Neutrophil (primary cell): ENCODE measurements at regions not wholly inside any gene's neighbourhood (a gene's known extent, or its start where the extent isn't known, plus 50 kb on each side); places are given as distances from the start of the nearest gene placed in this dataset.
"Not testable (repeated sequence)": the region's sequence is repeated elsewhere in the genome, so short reads cannot be mapped to it uniquely, and the experiment has no call there.

Experiments used
- H3K27ac ChIP-seq: fragments of 200-600 bp; sonication (generic); 2 replicates; pipeline ENCODE4 v1.5.1; 2016; ENCODE audit warnings: mild to moderate bottlenecking, moderate library complexity
- H3K27me3 ChIP-seq: fragments of 200-600 bp; sonication (generic); 2 replicates; pipeline ENCODE4 v1.6.0; 2016; ENCODE audit warnings: mild to moderate bottlenecking
- H3K36me3 ChIP-seq: fragments of 200-600 bp; sonication (generic); 2 replicates; pipeline ENCODE4 v1.5.1; 2017
- H3K4me1 ChIP-seq, 2 experiments: fragments of 200-600 bp in 1 of 2; sonication (generic) in 1 of 2; 1 replicate in 1 of 2; 2 replicates in 1 of 2; pipeline versions ENCODE4 v1.5.1 to v1.6.1; 2013 to 2016; ENCODE audit warnings: low read depth in 1 of 2, low read length in 1 of 2, mild to moderate bottlenecking in 1 of 2, moderate library complexity in 1 of 2; ENCODE audit not compliant: control insufficient read depth in 1 of 2, insufficient read depth in 1 of 2
- H3K4me3 ChIP-seq, 2 experiments: fragments of 200-600 bp in 1 of 2; sonication (generic) in 1 of 2; 1 replicate in 1 of 2; 2 replicates in 1 of 2; pipeline ENCODE4 v1.5.1; 2013 to 2016; ENCODE audit warnings: low read depth in 1 of 2, low read length in 1 of 2, mild to moderate bottlenecking in 1 of 2, moderate library complexity in 1 of 2
- H3K9me3 ChIP-seq: fragments of 200-600 bp; sonication (generic); 2 replicates; pipeline ENCODE4 v1.5.1; 2016
- TF ChIP-seq, protein P1 (sequence below): fragments of 200-600 bp; sonication (generic); IDR thresholded peaks from 2 replicates; pipeline ENCODE4 v1.5.1; 2016; ENCODE audit warnings: antibody characterized with exemption

DNA sequence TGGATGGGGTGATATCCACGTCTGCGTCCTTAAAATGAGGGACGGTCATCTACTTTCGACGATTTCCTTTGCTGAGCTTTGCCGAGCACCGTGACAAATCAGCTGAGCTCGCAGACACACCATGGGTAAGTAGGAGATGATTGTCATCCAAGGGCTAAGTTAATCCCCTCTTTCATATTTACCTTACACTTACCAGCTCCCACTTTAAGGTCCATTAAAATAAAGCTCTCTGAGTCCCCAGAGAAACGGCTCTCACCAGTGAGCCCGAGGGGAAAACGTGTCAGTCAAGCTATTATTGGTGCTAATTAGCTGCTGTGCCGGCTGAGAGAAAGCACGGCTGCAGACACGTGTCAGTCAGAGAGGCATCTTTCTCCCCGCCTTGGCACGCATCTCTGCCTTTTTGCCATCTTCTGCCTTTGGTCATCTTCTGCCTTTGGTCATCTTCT, 72.2 kb downstream of the CRLF2 start:
- TF ChIP-seq, protein P1, sequence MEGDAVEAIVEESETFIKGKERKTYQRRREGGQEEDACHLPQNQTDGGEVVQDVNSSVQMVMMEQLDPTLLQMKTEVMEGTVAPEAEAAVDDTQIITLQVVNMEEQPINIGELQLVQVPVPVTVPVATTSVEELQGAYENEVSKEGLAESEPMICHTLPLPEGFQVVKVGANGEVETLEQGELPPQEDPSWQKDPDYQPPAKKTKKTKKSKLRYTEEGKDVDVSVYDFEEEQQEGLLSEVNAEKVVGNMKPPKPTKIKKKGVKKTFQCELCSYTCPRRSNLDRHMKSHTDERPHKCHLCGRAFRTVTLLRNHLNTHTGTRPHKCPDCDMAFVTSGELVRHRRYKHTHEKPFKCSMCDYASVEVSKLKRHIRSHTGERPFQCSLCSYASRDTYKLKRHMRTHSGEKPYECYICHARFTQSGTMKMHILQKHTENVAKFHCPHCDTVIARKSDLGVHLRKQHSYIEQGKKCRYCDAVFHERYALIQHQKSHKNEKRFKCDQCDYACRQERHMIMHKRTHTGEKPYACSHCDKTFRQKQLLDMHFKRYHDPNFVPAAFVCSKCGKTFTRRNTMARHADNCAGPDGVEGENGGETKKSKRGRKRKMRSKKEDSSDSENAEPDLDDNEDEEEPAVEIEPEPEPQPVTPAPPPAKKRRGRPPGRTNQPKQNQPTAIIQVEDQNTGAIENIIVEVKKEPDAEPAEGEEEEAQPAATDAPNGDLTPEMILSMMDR = no peak
- no peak overlapping the region for H3K4me3 ChIP-seq
- H3K36me3 ChIP-seq = no peaks in the 10 kb centered on the region
- no peak overlapping the region for H3K27ac ChIP-seq
- H3K9me3 ChIP-seq = no peaks in the 10 kb centered on the region
- no peaks in the 10 kb centered on the region for H3K27me3 ChIP-seq
- H3K4me1 ChIP-seq = no peaks in the 10 kb centered on the region

DNA sequence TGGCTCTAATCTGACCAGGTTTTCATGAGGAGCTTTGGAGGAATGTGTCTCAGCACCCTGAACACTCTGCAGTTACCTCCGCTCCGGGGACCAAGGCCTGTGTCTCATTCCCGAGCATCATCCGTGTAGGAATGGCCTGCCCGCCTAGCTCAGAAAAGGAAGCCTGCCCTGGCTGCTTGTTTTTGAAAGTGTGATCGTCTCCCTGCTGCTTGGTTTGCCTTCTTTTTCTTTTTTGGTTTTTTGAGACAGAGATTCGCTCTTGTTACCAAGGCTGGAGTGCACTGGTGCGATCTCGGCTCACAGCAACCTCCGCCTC, 73.3 kb downstream of the CRLF2 start:
- Histone ChIP-seq H3K27ac (no peak overlapping the region), H3K4me1 (no peaks in the 10 kb centered on the region), H3K4me3 (no peak overlapping the region), H3K27me3 (no peaks in the 10 kb centered on the region), H3K9me3 (no peaks in the 10 kb centered on the region), H3K36me3 (no peaks in the 10 kb centered on the region)
- TF ChIP-seq, protein P1 = no peak

DNA sequence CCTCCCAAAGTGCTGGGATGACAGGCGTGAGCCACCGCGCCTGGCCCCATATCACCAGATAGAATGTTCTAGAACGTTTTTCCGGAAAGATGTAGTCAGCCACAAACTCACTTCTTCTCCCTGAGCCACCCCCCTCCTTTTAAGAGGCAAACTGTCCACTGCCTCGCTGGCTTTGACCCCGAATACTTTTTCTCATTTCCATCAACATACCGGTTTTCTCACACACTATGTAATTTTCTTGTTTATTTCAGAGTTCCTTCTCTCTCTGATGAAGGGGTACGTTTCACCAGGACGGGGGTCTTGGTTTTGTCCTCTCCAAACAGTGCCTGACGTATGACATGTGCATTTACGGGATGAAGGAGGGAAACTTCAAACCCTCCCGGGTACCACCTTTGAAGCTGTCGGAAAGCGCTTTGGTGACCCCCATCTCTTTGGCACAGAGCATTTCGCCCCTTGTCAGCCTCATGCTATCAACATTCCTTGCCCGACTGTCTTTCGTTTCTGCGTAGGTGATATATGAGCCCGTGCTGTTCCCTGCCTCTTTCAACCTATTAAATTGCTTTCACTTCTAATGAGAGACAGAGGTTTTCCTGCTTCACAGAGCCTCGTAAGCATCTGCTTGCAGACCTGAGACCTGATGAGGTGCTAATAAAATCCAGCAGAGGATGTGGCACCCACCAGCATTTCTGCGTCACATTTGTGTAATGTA, 73.8 kb downstream of the CRLF2 start:
- Histone ChIP-seq H3K27ac (no peak overlapping the region), H3K4me1 (no peaks in the 10 kb centered on the region), H3K36me3 (no peaks in the 10 kb centered on the region), H3K4me3 (no peak overlapping the region), H3K27me3 (no peaks in the 10 kb centered on the region), H3K9me3 (no peaks in the 10 kb centered on the region)
- TF ChIP-seq, protein P1 = no peak

DNA sequence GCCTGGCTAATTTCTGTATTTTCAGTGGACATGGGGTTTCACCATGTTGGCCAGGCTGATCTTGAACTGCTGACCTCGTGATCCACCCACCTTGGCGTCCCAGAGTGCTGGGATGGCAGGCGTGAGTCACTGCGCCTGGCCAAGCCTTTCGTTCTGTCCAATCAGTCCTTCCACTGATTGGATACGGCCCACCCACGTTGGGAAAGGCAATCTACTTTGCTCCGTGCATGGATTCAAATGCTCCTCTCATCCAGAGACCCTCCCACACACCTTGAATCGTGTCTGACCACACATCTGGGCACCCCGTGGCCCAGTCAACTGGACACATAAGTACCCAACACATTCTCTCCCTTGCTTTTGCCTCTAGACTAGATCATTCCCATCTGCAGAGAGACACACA, 74.9 kb downstream of the CRLF2 start:
- Histone ChIP-seq H3K27me3 (no peaks in the 10 kb centered on the region), H3K4me3 (no peak overlapping the region), H3K36me3 (no peaks in the 10 kb centered on the region), H3K9me3 (no peaks in the 10 kb centered on the region), H3K4me1 (no peaks in the 10 kb centered on the region), H3K27ac (no peak overlapping the region)
- TF ChIP-seq, protein P1 = no peak

DNA sequence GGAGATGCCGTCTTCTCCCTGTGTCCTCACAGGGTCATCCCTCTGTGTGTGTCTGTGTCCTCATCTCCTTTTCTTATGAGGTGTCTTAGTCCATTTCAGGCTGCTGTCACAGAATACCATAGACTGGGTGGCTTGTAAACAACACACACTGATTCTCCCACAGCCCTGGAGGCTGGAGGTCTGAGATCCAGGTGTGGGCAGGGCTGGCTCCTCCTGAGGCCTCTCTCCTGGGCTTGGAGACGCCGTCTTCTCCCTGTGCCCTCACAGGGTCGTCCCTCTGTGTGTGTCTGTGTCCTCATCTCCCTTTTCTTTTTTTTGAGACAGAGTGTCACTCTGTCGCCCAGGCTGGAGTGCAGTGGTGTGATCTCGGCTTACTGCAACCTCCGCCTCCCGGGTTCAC, 75.9 kb downstream of the CRLF2 start:
- H3K36me3 ChIP-seq, H3K4me3 ChIP-seq, H3K4me1 ChIP-seq, H3K27ac ChIP-seq, H3K9me3 ChIP-seq, H3K27me3 ChIP-seq: not testable (repeated sequence)

DNA sequence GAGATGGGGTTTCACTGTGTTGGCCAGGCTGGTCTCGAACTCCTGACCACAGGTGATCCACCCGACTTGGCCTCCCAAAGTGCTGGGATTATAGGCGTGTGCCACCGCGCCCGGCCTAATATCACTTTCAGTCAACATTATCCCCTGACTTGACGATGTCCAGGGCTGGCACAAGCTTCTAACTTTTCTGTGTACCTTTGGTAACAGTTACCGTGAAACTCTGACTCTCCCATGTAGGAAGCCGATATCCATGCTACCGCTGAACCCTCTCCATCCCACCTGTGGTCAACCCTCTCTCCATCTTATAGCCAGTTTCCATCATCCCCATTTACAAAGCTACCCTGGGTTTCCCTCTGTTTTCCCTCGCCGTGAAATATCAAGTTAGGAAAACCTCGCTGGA, 77.5 kb downstream of the CRLF2 start:
- Histone ChIP-seq H3K9me3 (no peaks in the 10 kb centered on the region), H3K36me3 (no peaks in the 10 kb centered on the region)

More for the DNA sequence above, 77.5 kb downstream of the CRLF2 start:
- Histone ChIP-seq H3K4me3 (no peak overlapping the region), H3K4me1 (no peaks in the 10 kb centered on the region), H3K27me3 (no peaks in the 10 kb centered on the region), H3K27ac (no peak overlapping the region)
- TF ChIP-seq, protein P1 = no peak
